ENCODE measurements at regions not wholly inside any gene's neighbourhood (a gene's known extent, or its start where the extent isn't known, plus 50 kb on each side); places are given as distances from the start of the nearest gene placed in this dataset.

- intact Hi-C loops (cut with micrococcal nuclease) (no loop called here), in situ Hi-C loops (cut with MboI) (no loop called here)
- no peak overlapping the region for H3K27ac ChIP-seq (ENCODE audit: extremely low read depth, low read depth, low read length)
- no peaks in the 10 kb centered on the region for H4K20me1 ChIP-seq (replicated peaks; ENCODE audit: control insufficient read depth, insufficient read depth, low read length)
- no peaks in the 10 kb centered on the region for H3K36me3 ChIP-seq (ENCODE audit: control insufficient read depth, insufficient read depth, low read length)
- H3K4me3 ChIP-seq: no peak overlapping the region
- POLR2A ChIA-PET: no interaction called here
- no peak overlapping the region for H2AFZ ChIP-seq (ENCODE audit: low read depth, low read length)
- no peaks in the 10 kb centered on the region for H3K79me2 ChIP-seq (ENCODE audit: control insufficient read depth, insufficient read depth, low read length)
- BruUV-seq (replicated peaks): no TSS peak
- H3K9me3 ChIP-seq (replicated peaks; ENCODE audit: control insufficient read depth, insufficient read depth, low read depth, low read length): peaks cover 3% of the 10 kb centered on the region; the same call in 1 of the 2 replicates
- DNase-seq (ENCODE audit: extremely low read depth in 1 of 4, low spot score in 3 of 4) (no peak), ATAC-seq (no peak), FAIRE-seq (no peak)
- 0% methylated on average over 1 of the region's 1 CpG for WGBS (ENCODE audit: insufficient coverage, low coverage, missing lambda C conversion rate)
- no peaks in the 10 kb centered on the region for H3K27me3 ChIP-seq (ENCODE audit: control insufficient read depth in 2 of 2, insufficient read depth in 2 of 2, low read length in 2 of 2)
- no peaks in the 10 kb centered on the region for H3K9me1 ChIP-seq (ENCODE audit: control insufficient read depth, insufficient read depth, low read length)
- no peaks in the 10 kb centered on the region for H3K4me1 ChIP-seq (replicated peaks in 1 of 2; ENCODE audit: control insufficient read depth in 2 of 2, insufficient read depth in 2 of 2, low read length in 2 of 2)
- TF ChIP-seq HDAC1 (IDR thresholded peaks at IDR 0.05) (no peak), KLF1 (tag; IDR thresholded peaks at IDR 0.05) (no peak), MBD1 (CRISPR knock-in tag; IDR thresholded peaks at IDR 0.05) (no peak)
- no peak overlapping the region for H3K9ac ChIP-seq (ENCODE audit: insufficient read depth in 1 of 2, low read depth in 2 of 2, low read length in 2 of 2)
- no peak overlapping the region for H3K4me2 ChIP-seq (ENCODE audit: insufficient read depth, low read length)
- CTCF ChIA-PET (ENCODE audit: low intra/inter-chr PET ratio): no interaction called here
These were observed 102.3 kb downstream of the RND3 start for GRCh38 chr2:150385211-150385610.

- in situ Hi-C loops (cut with MboI) (no loop called here), intact Hi-C loops (cut with micrococcal nuclease) (no loop called here)
- Histone ChIP-seq H3K9ac (ENCODE audit: insufficient read depth in 1 of 2, low read depth in 2 of 2, low read length in 2 of 2) (no peak overlapping the region), H3K27ac (ENCODE audit: extremely low read depth, low read depth, low read length) (no peak overlapping the region), H4K20me1 (replicated peaks; ENCODE audit: control insufficient read depth, insufficient read depth, low read length) (no peaks in the 10 kb centered on the region), H3K4me3 (no peak overlapping the region), H3K9me3 (replicated peaks; ENCODE audit: control insufficient read depth, insufficient read depth, low read depth, low read length) (peaks cover 3% of the 10 kb centered on the region; the same call in 1 of the 2 replicates), H3K4me1 (replicated peaks in 1 of 2; ENCODE audit: control insufficient read depth in 2 of 2, insufficient read depth in 2 of 2, low read length in 2 of 2) (no peaks in the 10 kb centered on the region), H3K79me2 (ENCODE audit: control insufficient read depth, insufficient read depth, low read length) (no peaks in the 10 kb centered on the region), H3K36me3 (ENCODE audit: control insufficient read depth, insufficient read depth, low read length) (no peaks in the 10 kb centered on the region), H2AFZ (ENCODE audit: low read depth, low read length) (no peak overlapping the region), H3K27me3 (ENCODE audit: control insufficient read depth in 2 of 2, insufficient read depth in 2 of 2, low read length in 2 of 2) (no peaks in the 10 kb centered on the region), H3K4me2 (ENCODE audit: insufficient read depth, low read length) (no peak overlapping the region), H3K9me1 (ENCODE audit: control insufficient read depth, insufficient read depth, low read length) (no peaks in the 10 kb centered on the region)
- DNase-seq (ENCODE audit: extremely low read depth in 1 of 4, low spot score in 3 of 4): no peak
- FAIRE-seq: no peak
- POLR2A ChIA-PET: no interaction called here
- TF ChIP-seq, protein P1, sequence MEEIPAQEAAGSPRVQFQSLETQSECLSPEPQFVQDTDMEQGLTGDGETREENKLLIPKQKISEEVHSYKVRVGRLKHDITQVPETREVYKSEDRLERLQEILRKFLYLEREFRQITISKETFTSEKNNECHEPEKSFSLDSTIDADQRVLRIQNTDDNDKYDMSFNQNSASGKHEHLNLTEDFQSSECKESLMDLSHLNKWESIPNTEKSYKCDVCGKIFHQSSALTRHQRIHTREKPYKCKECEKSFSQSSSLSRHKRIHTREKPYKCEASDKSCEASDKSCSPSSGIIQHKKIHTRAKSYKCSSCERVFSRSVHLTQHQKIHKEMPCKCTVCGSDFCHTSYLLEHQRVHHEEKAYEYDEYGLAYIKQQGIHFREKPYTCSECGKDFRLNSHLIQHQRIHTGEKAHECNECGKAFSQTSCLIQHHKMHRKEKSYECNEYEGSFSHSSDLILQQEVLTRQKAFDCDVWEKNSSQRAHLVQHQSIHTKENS (CRISPR knock-in tag; IDR thresholded peaks at IDR 0.05): no peak
- TF ChIP-seq PTRF (tag; IDR thresholded peaks at IDR 0.05) (no peak), BMI1 (IDR thresholded peaks at IDR 0.05; ENCODE audit: low read length) (no peak), NR2F6 (CRISPR knock-in tag; IDR thresholded peaks at IDR 0.05) (no peak), ZNF347 (CRISPR knock-in tag; IDR thresholded peaks at IDR 0.05; ENCODE audit: low read depth) (no peak)
- ATAC-seq: no peak
- CTCF ChIA-PET (ENCODE audit: low intra/inter-chr PET ratio): no interaction called here
- BruUV-seq (replicated peaks): no TSS peak
These were observed 103.9 kb downstream of the RND3 start for GRCh38 chr2:150383587-150383986.

Data from K562 (cell line).